A673 (cell line): ENCODE measurements at regions not wholly inside any gene's neighbourhood (a gene's known extent, or its start where the extent isn't known, plus 50 kb on each side); places are given as distances from the start of the nearest gene placed in this dataset.

Experiments used
- BruUV-seq: library from RNA; stranded (reverse); fragments of 400-500 nt; replicated peaks from 2 replicates; lab custom pipeline; 2021; lab: Mats Ljungman, UMichigan
- CTCF ChIA-PET: fragments of 300-600 bp; sonication (Branson Sonifier 250); formaldehyde crosslinking; loops from one replicate; lab custom pipeline; 2022; ENCODE audit warnings: antibody characterized with exemption; lab: Charles Lee
- POLR2A ChIA-PET: fragments of 300-600 bp; sonication (Branson Sonifier 250); formaldehyde crosslinking; loops from one replicate; lab custom pipeline; 2022; ENCODE audit warnings: antibody characterized with exemption; ENCODE audit not compliant: low non-redundant PET; lab: Charles Lee
- DNase-seq: peaks from one replicate; pipeline ENCODE4 v3.0.0-alpha.2; 2015; ENCODE audit warnings: low spot score
- H3K27ac ChIP-seq: fragments of 200-600 bp; sonication (generic); 2 replicates; pipeline ENCODE4 v1.5.1; 2016; ENCODE audit warnings: mixed run types, low read depth, mild to moderate bottlenecking, mixed read lengths, antibody characterized with exemption, low read length; ENCODE audit not compliant: poor library complexity, severe bottlenecking
- H3K27me3 ChIP-seq: fragments of 200-600 bp; sonication (generic); replicated peaks from 2 replicates; pipeline ENCODE4 v1.6.1; 2017; ENCODE audit warnings: mixed run types, low read depth, mild to moderate bottlenecking, mixed read lengths, antibody characterized with exemption, low read length; ENCODE audit not compliant: insufficient read depth, poor library complexity
- H3K36me3 ChIP-seq: fragments of 200-600 bp; sonication (generic); 2 replicates; pipeline ENCODE4 v1.6.1; 2016; ENCODE audit warnings: mixed run types, mild to moderate bottlenecking, mixed read lengths, antibody characterized with exemption, low read length; ENCODE audit not compliant: insufficient read depth, poor library complexity, severe bottlenecking
- H3K4me1 ChIP-seq: fragments of 200-600 bp; sonication (generic); 2 replicates; pipeline ENCODE4 v1.6.1; 2017; ENCODE audit warnings: mixed run types, mild to moderate bottlenecking, mixed read lengths, antibody characterized with exemption, low read length; ENCODE audit not compliant: insufficient read depth, poor library complexity, severe bottlenecking
- H3K4me3 ChIP-seq: fragments of 200-600 bp; sonication (generic); 2 replicates; pipeline ENCODE4 v1.5.1; 2016; ENCODE audit warnings: low read depth, mixed run types, mild to moderate bottlenecking, mixed read lengths, low read length; ENCODE audit not compliant: poor library complexity, severe bottlenecking
- H3K9me3 ChIP-seq: fragments of 200-600 bp; sonication (generic); 2 replicates; pipeline ENCODE4 v1.6.1; 2016; ENCODE audit warnings: mixed run types, low read depth, mild to moderate bottlenecking, mixed read lengths, antibody characterized with exemption, low read length; ENCODE audit not compliant: poor library complexity, severe bottlenecking
- EZH2 ChIP-seq: fragments of 200-600 bp; sonication (generic); IDR thresholded peaks from 2 replicates; pipeline ENCODE4 v1.6.1; 2017; ENCODE audit warnings: borderline replicate concordance, low read depth, mild to moderate bottlenecking, mixed read lengths, antibody characterized with exemption, low read length; ENCODE audit not compliant: poor library complexity, severe bottlenecking
- intact Hi-C: fragments of 100-400 bp; cut with micrococcal nuclease; formaldehyde crosslinking; loops from one replicate; pipeline ENCODE4 v1.10.0; 2022; ENCODE audit not compliant: unreplicated experiment
- TF ChIP-seq, protein P1 (sequence below): fragments of 300-800, 200-600 bp; sonication (generic); conservative IDR thresholded peaks from 2 replicates; pipeline ENCODE4 v1.5.1; 2017; ENCODE audit warnings: low read depth, mild to moderate bottlenecking, antibody characterized with exemption, low read length, moderate library complexity, mixed read lengths

DNA sequence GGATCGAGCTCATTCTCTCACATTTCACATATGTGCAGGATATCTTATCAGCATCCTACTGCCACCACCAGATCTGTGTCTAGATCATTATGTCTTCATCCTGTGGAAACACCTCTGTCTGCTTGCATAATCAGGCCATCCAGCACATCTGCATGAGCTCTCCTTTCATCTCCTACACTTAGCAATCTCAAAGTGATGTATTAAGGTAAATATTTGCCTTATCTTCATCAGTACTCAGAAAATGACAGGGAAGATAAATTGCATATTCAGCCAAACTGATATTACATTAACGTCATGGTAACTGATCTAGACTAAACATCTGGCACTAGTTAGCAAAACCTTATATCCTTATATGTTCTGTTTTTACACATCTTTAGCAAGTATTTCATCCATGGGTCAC is 207.3 kb upstream of the PABPC4L start:
- no peaks in the 10 kb centered on the region for H3K4me1 ChIP-seq
- intact Hi-C loops, result no loop called here
- H3K4me3 ChIP-seq, result no peak overlapping the region
- DNase-seq, result no peak
- no peak overlapping the region for H3K27ac ChIP-seq
- H3K27me3 ChIP-seq, result no peaks in the 10 kb centered on the region
- no peaks in the 10 kb centered on the region for H3K9me3 ChIP-seq
- ChIA-PET CTCF (no interaction called here), POLR2A (no interaction called here)
- no TSS peak for BruUV-seq
- no peak for TF ChIP-seq EZH2
- TF ChIP-seq, protein P1, sequence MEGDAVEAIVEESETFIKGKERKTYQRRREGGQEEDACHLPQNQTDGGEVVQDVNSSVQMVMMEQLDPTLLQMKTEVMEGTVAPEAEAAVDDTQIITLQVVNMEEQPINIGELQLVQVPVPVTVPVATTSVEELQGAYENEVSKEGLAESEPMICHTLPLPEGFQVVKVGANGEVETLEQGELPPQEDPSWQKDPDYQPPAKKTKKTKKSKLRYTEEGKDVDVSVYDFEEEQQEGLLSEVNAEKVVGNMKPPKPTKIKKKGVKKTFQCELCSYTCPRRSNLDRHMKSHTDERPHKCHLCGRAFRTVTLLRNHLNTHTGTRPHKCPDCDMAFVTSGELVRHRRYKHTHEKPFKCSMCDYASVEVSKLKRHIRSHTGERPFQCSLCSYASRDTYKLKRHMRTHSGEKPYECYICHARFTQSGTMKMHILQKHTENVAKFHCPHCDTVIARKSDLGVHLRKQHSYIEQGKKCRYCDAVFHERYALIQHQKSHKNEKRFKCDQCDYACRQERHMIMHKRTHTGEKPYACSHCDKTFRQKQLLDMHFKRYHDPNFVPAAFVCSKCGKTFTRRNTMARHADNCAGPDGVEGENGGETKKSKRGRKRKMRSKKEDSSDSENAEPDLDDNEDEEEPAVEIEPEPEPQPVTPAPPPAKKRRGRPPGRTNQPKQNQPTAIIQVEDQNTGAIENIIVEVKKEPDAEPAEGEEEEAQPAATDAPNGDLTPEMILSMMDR, result no peak
- H3K36me3 ChIP-seq, result no peaks in the 10 kb centered on the region

DNA sequence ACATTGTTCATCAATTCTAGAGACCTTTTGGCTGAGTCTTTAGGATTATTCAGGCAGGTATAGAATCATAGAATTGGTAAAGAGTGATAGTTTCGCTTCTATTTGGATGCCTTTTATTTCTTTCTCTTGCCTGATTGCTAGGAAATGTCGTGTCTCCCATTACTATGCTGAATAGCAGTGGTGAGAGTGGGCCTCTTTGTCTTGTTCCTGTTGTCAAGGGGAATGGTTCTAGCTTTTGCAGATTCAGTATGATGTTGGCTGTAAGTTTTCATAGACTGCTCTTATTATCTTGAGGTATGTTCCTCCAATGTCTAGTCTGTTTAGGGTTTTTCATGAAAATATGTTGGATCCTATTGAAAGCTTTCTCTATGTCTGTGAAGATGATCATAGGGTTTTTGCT is 200.2 kb upstream of the PABPC4L start:
- no peaks in the 10 kb centered on the region for H3K9me3 ChIP-seq
- POLR2A ChIA-PET, result no interaction called here
- no peak overlapping the region for H3K4me3 ChIP-seq
- H3K27ac ChIP-seq, result no peak overlapping the region
- H3K4me1 ChIP-seq, result no peaks in the 10 kb centered on the region
- no TSS peak for BruUV-seq
- no peaks in the 10 kb centered on the region for H3K27me3 ChIP-seq
- H3K36me3 ChIP-seq, result no peaks in the 10 kb centered on the region
- DNase-seq, result no peak
- CTCF ChIA-PET, result no interaction called here
- TF ChIP-seq, protein P1, result no peak
- TF ChIP-seq EZH2, result no peak
- intact Hi-C loops, result no loop called here

DNA sequence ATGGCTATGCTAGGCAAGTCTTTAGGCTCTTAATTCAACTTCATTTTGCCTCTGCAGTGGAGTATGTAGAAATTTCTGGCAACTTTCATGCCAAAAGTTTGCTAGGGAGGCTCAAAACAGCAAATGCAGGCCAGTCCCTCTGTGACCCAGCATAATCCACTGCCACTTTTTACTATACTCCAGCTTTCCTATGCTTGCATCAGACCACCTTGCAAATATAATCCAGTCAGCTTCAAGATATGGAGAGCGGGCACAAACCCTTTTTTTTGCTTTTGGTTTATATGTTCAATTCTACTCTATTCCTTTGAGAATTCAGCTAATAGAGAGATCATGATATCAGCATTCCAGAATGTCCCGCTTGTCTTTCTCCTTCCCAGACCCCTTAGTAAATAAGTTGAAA is 192.0 kb upstream of the PABPC4L start:
- intact Hi-C loops, result no loop called here
- Histone ChIP-seq H3K9me3 (no peaks in the 10 kb centered on the region), H3K27ac (no peak overlapping the region), H3K4me1 (no peaks in the 10 kb centered on the region), H3K27me3 (no peaks in the 10 kb centered on the region), H3K4me3 (no peak overlapping the region), H3K36me3 (no peaks in the 10 kb centered on the region)
- CTCF ChIA-PET, result no interaction called here
- no peak for DNase-seq
- POLR2A ChIA-PET, result no interaction called here
- no peak for TF ChIP-seq EZH2
- TF ChIP-seq, protein P1, result no peak
- no TSS peak for BruUV-seq
